GF-D8 (cell line): ENCODE measurements at regions not wholly inside any gene's neighbourhood (a gene's known extent, or its start where the extent isn't known, plus 50 kb on each side); places are given as distances from the start of the nearest gene placed in this dataset.

Experiments used
- DNase-seq: peaks from one replicate; lab custom pipeline; 2025; lab: John Stamatoyannopoulos, UW

- DNase-seq = no peak
Observed at GRCh38 chr15:94100863-94101262, 130.5 kb upstream of the MCTP2 start.

DNA sequence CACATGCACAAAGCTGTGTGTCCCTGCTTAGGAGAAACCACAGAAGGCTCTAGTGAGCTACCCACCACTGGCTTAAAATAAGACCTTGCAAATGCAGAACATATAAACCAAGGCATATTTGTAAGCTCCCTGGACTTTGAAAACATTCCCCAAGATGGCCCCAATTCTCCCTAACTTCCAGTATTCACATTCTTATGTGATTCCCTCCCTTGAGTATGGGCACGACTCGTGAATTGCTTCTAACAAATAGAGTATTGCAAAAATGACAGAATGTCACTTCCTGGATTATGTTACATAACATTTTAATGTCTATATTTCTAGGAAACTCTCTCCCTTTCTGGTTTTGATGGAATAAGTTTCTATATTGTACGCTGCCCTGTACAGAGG, 131.8 kb upstream of the MCTP2 start:
- DNase-seq = no peak

DNA sequence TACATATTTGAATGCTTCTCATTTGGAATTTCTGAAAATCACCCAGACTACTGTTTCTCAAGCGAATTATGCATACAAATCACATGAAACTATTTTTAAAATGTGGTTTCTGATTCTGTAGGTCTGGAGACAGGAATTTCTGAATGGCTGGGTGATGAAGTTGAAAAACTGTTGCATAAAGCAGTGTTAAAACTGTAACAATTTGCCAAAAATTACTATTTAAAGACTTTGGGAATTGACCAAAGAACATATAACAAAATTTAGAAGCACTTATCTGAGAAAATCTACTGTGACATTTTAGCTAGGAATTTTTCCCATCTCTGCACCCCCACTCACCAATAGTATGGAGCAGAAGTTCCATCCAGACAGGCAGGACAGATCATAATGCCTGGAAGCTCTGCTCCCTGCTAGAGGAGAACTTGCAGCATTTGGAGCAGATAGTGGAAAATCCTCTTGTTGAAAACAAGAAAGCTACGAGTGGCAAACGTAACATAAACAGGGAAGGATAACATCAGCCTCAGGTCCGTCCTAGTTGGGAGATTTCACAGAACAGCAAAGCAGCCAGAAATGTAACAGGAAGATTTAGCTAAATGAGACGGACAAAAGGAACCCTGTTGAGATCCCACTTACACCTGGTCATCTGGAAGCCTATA, 132.3 kb upstream of the MCTP2 start:
- DNase-seq = no peak

DNA sequence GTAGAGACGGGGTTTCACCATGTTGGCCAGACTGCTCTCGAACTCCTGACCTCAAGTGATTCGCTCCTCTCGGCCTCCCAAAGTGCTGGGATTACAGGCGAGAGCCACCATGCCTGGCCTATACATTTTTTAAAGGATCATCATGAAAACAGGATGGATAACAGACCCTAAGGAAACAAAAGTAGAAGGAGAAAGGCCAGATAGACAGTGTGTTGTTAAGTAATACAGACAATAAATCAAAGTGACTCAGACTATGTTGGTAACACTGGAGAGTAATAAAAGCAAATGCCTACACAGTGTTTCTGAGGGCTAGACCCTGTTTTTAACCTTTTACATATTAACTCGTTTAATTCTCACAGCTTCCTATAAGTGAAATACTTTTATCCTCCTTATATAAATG, 133.8 kb upstream of the MCTP2 start:
- no peak for DNase-seq

DNA sequence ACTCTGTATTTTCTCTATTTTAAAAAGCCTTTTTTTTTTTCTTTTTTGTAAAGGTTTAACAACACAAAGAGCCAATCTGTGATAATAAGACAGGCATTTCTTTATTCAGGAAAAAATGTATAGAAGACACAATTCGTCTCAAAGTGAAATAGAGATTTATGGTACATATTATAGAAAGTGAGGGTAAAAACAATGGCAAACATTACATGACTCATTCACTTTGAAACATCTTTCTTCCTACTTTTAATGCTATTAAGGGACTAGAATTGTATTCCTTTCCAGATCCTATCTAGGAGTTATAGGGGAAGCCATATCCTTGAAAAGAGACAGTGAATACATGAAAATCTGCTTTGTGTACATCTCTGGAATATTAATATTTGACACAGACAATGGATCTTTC, 137.1 kb upstream of the MCTP2 start:
- DNase-seq = no peak

- DNase-seq = no peak
Observed at GRCh38 chr15:94086341-94086740, 145.0 kb upstream of the MCTP2 start.

GRCh38 chr15:94083467-94084052, 147.8 kb upstream of the MCTP2 start:
- no peak for DNase-seq

GRCh38 chr15:94081829-94082228, 149.5 kb upstream of the MCTP2 start:
- DNase-seq = no peak

GRCh38 chr15:94080989-94081605, 150.3 kb upstream of the MCTP2 start:
- no peak for DNase-seq

GRCh38 chr15:94080416-94080815, 150.9 kb upstream of the MCTP2 start:
- no peak for DNase-seq

GRCh38 chr15:94079968-94080367, 151.4 kb upstream of the MCTP2 start:
- no peak for DNase-seq

DNA sequence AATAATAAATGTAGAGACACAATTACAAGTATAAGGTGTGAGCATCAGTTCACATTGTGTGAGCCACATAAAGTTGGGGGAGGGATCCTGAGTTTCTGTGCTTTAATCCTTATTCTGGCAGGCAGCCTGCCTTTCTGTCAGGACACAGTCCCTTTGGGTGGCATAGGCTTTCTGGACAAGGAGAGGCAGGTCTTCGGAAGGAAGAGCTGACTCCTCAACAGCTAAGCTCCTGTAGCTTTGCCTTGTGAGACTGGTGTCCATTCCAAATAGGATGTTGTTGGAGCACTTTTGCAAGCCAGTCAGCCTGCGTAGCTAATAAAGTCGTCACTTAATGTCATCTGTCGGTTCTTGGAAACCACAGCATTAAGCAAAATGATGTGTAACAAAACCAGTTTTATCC, 151.9 kb upstream of the MCTP2 start:
- DNase-seq = no peak

DNA sequence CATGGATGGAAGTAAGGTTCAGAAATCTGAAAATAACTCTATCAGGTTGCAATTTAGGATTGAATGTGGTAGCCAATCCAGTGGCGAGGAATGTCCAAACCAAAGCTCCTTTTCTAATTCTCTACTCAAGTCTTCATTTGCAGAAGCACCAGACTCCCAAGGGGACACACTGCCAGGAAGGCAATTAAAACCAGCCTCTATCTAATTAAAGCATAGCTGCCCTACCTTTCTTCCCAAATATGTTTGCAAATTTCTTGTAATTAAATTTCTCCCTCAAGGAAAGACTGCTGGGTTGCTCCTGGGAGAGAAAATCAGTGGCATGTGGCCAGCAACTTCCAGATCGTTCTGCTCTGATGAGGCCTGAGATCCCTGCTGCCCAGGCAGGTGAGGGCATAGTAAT, 153.4 kb upstream of the MCTP2 start:
- DNase-seq = no peak

DNA sequence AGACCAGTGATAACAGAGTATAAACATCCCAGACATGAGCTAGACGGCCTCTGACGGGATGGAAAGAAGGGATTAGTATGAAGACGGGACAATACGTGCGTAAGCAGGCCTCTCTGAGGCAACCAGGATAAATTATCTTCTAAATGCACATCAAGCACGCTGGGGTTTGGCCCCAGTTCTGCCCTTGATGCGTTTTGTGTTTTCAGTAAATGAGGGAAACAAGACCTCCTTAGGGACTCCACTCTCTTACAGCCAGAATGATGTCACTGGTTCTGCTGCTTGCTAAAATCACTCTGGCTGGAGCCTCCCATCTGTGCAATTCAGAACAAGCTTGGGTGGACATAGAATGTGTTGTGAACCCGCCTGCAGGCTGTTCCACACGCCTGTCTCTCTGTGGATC, 156.0 kb upstream of the MCTP2 start:
- no peak for DNase-seq

- no peak for DNase-seq
Observed at GRCh38 chr15:94070356-94071295, 160.7 kb upstream of the MCTP2 start.

DNA sequence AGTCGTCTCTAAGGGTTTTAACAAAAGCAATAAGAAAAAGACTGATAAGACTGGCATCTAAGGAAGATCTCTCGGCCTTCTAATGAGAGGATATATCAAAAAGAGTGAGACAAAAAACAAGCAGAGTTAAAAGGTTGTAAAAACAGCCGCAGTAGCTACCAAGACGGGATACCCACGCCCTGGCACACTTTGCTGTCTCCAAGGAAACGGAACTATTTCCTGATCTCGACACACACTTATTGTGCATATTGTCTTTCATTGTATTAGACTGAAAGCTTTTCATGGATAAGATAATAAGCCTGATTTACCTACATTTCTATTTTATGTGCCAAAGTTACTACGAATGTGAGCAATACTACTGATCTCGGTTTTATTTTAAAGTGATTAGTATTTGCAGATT, 161.5 kb upstream of the MCTP2 start:
- DNase-seq = no peak

DNA sequence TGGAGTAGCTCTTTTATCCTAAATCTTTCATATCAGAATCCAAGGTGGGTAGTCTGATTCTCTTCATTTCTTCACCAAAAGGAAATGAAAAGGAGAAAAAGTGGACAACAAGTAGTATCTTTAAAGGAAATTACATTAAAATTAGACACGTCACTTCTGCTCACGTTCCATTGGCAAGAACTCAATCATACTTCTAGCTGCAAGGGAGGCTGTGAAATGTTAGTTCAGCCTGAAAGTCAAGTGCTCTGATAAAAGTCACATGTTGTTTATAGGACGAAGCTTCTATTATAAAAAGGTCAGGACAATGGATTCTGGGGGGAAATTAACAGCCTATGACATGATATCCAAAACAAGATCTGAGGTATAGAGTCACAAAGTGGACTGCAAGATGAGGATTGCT, 164.6 kb upstream of the MCTP2 start:
- no peak for DNase-seq

GRCh38 chr15:94066046-94066445, 165.3 kb upstream of the MCTP2 start:
- no peak for DNase-seq

DNA sequence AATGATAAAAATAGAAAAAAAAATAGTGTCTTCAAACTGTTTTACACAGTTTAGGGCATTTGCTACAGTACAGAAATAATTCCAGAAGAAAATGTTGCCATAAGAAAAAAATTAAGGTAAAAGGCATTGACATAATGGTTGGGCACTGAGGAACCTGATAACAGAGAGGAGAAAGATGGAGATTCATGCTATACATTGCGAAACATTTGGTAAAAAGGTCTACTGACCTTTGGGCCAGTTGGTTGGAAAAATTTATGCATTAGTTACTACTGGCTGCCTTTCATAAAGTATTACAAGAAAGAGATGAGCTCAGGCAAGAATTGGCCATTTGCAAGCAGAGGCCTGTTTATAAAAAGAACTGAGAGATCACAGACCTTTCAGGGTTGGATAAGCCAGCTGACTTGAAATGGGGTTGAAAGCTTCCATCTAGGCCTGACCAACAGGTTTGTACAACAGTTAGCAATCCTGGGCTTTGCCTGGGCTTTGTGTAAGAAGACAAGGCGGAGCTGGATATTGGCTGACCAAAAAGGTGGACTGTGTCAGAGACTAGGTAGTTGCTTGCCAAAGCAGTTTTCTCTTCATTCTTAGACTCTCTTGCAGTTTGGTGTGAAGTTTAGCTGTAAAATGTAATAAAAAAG, 166.6 kb upstream of the MCTP2 start:
- no peak for DNase-seq

GRCh38 chr15:94061041-94061440, 170.3 kb upstream of the MCTP2 start:
- no peak for DNase-seq

DNA sequence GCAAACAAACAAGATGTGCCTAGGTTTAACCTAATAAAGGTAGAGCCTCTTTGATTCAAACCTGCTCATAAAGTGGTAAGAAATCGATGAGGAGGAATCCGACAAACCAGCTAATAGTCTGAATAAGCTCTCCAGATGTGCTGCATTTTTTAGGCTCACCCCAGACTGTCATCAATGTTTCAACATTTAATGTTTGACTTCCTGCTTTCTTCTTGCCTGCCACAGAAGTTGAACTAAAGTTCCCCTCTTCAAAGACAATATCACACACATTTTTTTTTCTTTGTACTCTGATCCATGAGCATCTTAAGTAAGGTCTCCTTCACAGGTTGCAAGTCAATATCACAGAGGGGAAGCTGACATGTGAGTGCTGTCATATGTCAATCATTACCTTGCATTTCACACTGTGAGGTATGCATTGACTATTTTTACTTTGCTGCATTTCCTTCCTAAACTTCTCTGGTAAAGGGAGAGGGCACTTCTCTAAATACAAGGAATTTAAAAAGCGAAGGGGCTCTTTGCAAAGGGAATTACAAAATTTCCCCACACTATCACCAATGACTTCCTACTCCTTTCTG, 172.3 kb upstream of the MCTP2 start:
- no peak for DNase-seq

GRCh38 chr15:94057305-94057704, 174.1 kb upstream of the MCTP2 start:
- DNase-seq = no peak
